Mesenchymal stem cell (in vitro differentiated cells and primary cell): ENCODE measurements at regions not wholly inside any gene's neighbourhood (a gene's known extent, or its start where the extent isn't known, plus 50 kb on each side); places are given as distances from the start of the nearest gene placed in this dataset.

Experiments used
- DNase-seq: peaks from one replicate; pipeline ENCODE4 v3.0.0-alpha.2; 2013
- H2AFZ ChIP-seq: one replicate; pipeline ENCODE4 v1.6.1; 2013; ENCODE audit warnings: low read depth, mild to moderate bottlenecking, control low read depth, inconsistent platforms, low read length, moderate library complexity
- H2AK5ac ChIP-seq: 2 replicates; pipeline ENCODE4 v1.6.1; 2013; ENCODE audit warnings: low read length, moderate library complexity, mild to moderate bottlenecking, inconsistent platforms; ENCODE audit not compliant: severe bottlenecking
- H2BK120ac ChIP-seq: one replicate; pipeline ENCODE4 v1.6.1; 2013; ENCODE audit warnings: low read depth, mild to moderate bottlenecking, inconsistent platforms, low read length, moderate library complexity
- H2BK12ac ChIP-seq, 2 experiments: one replicate each; pipeline ENCODE4 v1.6.1; 2013; ENCODE audit warnings: inconsistent platforms in 2 of 2, low read length in 2 of 2, mild to moderate bottlenecking in 2 of 2, moderate library complexity in 2 of 2, control low read depth in 1 of 2
- H2BK15ac ChIP-seq: one replicate; pipeline ENCODE4 v1.6.1; 2013; ENCODE audit warnings: mild to moderate bottlenecking, low read depth, inconsistent platforms; ENCODE audit not compliant: poor library complexity, severe bottlenecking
- H2BK5ac ChIP-seq: 2 replicates; pipeline ENCODE4 v1.6.1; 2013; ENCODE audit warnings: low read depth, mild to moderate bottlenecking, low read length, control low read depth, inconsistent platforms; ENCODE audit not compliant: poor library complexity, severe bottlenecking
- H3K14ac ChIP-seq, 2 experiments: one replicate each; pipeline ENCODE4 v1.6.1; 2013; ENCODE audit warnings: inconsistent platforms in 2 of 2, low read length in 2 of 2, control low read depth in 1 of 2, mild to moderate bottlenecking in 1 of 2, moderate library complexity in 1 of 2
- H3K18ac ChIP-seq, 2 experiments: one replicate each; pipeline ENCODE4 v1.6.1; 2013; ENCODE audit warnings: inconsistent platforms in 2 of 2, low read length in 2 of 2, control low read depth in 1 of 2, low read depth in 1 of 2, mild to moderate bottlenecking in 1 of 2
- H3K23ac ChIP-seq, 2 experiments: one replicate each; pipeline ENCODE4 v1.6.1; 2013; ENCODE audit warnings: inconsistent platforms in 2 of 2, low read length in 2 of 2, mild to moderate bottlenecking in 2 of 2, moderate library complexity in 2 of 2, control low read depth in 1 of 2
- H3K27ac ChIP-seq: 2 replicates; pipeline ENCODE4 v1.5.1; 2013; ENCODE audit warnings: mild to moderate bottlenecking, moderate library complexity, low read length, control low read depth, inconsistent platforms; ENCODE audit not compliant: poor library complexity, severe bottlenecking
- H3K27me3 ChIP-seq, 2 experiments: 2 replicates each; pipeline versions ENCODE4 v1.6.1 to v1.7.0; 2013; ENCODE audit warnings: low read length in 2 of 2, mild to moderate bottlenecking in 2 of 2, moderate library complexity in 2 of 2, control low read depth in 1 of 2, inconsistent platforms in 1 of 2; ENCODE audit not compliant: control insufficient read depth in 1 of 2, insufficient read depth in 1 of 2
- H3K36me3 ChIP-seq, 2 experiments: 2 replicates each; pipeline versions ENCODE4 v1.6.1 to v1.7.0; 2013; ENCODE audit warnings: low read length in 2 of 2, control low read depth in 1 of 2, inconsistent platforms in 1 of 2, low read depth in 1 of 2, mild to moderate bottlenecking in 1 of 2; ENCODE audit not compliant: insufficient read depth in 2 of 2, control insufficient read depth in 1 of 2
- H3K4ac ChIP-seq, 2 experiments: one replicate each; pipeline ENCODE4 v1.6.1; 2013; ENCODE audit warnings: inconsistent platforms in 2 of 2, low read length in 2 of 2, mild to moderate bottlenecking in 2 of 2, moderate library complexity in 2 of 2, control low read depth in 1 of 2, low read depth in 1 of 2
- H3K4me1 ChIP-seq: 2 replicates; pipeline ENCODE4 v1.6.1; 2013; ENCODE audit warnings: low read depth, low read length, control low read depth; ENCODE audit not compliant: control insufficient read depth, insufficient read depth
- H3K4me2 ChIP-seq: 2 replicates; pipeline ENCODE4 v1.6.1; 2013; ENCODE audit warnings: low read length, mild to moderate bottlenecking, inconsistent platforms; ENCODE audit not compliant: poor library complexity, severe bottlenecking
- H3K4me3 ChIP-seq, 2 experiments: 2 replicates each; pipeline versions ENCODE4 v1.5.1 to v1.7.0; 2013; ENCODE audit warnings: low read length in 2 of 2, mild to moderate bottlenecking in 2 of 2, control low read depth in 1 of 2, low read depth in 1 of 2; ENCODE audit not compliant: insufficient read depth in 1 of 2
- H3K79me1 ChIP-seq: replicated peaks from 2 replicates; pipeline ENCODE4 v1.6.1; 2013; ENCODE audit warnings: mild to moderate bottlenecking, control low read depth, low read length, inconsistent platforms; ENCODE audit not compliant: poor library complexity, severe bottlenecking
- H3K9ac ChIP-seq: 2 replicates; pipeline ENCODE4 v1.7.0; 2013; ENCODE audit warnings: mild to moderate bottlenecking, low read length, moderate library complexity
- H3K9me3 ChIP-seq: 2 replicates; pipeline ENCODE4 v1.7.0; 2013; ENCODE audit warnings: mild to moderate bottlenecking, low read length; ENCODE audit not compliant: control insufficient read depth
- H4K8ac ChIP-seq: one replicate; pipeline ENCODE4 v1.6.1; 2013; ENCODE audit warnings: inconsistent platforms, mild to moderate bottlenecking, low read length, moderate library complexity
- H4K91ac ChIP-seq: one replicate; pipeline ENCODE4 v1.6.1; 2013; ENCODE audit warnings: mild to moderate bottlenecking, low read length, inconsistent platforms
- WGBS: methylation state at CpG from one replicate; pipeline ENCODE4 v1.1.7; 2013; ENCODE audit warnings: mixed read lengths; 5-methylcytosine and 5-hydroxymethylcytosine counted together

GRCh38 chr13:111013196-111013595, 98.3 kb upstream of the ANKRD10 start:
- H4K8ac ChIP-seq, result no peak overlapping the region
- no peak overlapping the region for H3K4me2 ChIP-seq
- H3K23ac ChIP-seq, result no peak overlapping the region
- no peak overlapping the region for H3K9ac ChIP-seq
- no peak overlapping the region for H3K27ac ChIP-seq
- H4K91ac ChIP-seq, result no peak overlapping the region
- H3K4me1 ChIP-seq, result no peaks in the 10 kb centered on the region
- WGBS, result 78% methylated on average over 2 of the region's 3 CpGs
- no peak overlapping the region for H2BK12ac ChIP-seq
- no peak overlapping the region for H3K4me3 ChIP-seq
- H2AK5ac ChIP-seq, result no peak overlapping the region
- no peak overlapping the region for H3K14ac ChIP-seq
- DNase-seq, result no peak
- H3K27me3 ChIP-seq, result no peaks in the 10 kb centered on the region
- H3K18ac ChIP-seq, result no peak overlapping the region
- no peak overlapping the region for H2BK5ac ChIP-seq
- H2BK15ac ChIP-seq, result no peak overlapping the region
- no peak overlapping the region for H2AFZ ChIP-seq
- no peaks in the 10 kb centered on the region for H3K79me1 ChIP-seq
- H3K9me3 ChIP-seq, result no peaks in the 10 kb centered on the region
- H3K36me3 ChIP-seq, result no peaks in the 10 kb centered on the region
- H3K4ac ChIP-seq, result no peak overlapping the region
- no peak overlapping the region for H2BK120ac ChIP-seq

DNA sequence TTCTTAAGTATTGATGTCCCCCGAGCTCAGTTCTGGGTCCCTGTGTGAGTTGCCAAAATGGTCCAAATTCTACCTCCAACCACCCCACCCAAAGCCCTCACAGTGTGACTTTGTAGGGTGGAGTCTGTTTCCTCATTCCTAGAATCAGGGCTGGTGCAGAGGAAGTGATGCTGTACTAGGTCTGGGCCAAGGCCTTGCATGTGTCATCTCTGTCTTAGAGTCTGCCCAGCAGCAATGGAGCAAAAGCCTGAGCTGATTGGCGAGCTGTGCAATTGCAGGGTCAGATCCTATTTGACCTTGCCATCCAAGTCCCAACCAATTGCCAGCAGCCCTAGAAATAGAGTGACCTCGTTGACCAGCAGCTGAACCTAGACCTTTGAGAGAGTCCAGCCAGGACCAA, 97.0 kb upstream of the ANKRD10 start:
- H3K4me3 ChIP-seq, result no peak overlapping the region

DNA sequence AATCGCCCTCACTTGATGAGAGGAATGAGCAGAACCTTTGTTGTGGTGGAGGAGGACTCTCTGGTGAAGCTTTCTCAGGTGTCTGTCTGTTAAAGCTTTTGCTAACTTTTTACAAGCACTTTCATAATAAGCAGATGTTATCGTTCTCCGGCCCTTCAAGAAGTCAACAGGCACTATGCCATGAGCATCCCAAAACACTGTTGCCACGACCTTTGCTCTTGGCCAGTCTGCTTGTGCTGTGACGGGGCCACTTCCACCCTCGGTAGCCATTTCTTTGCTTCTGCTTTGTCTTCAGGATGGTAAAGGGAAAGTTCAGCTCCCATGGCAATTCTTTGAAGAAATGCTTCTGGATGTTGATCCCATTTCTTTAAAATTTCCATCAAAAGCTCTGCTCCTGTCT, 93.5 kb upstream of the ANKRD10 start:
- no peak overlapping the region for H4K91ac ChIP-seq
- no peak overlapping the region for H2AFZ ChIP-seq
- H4K8ac ChIP-seq, result no peak overlapping the region
- no peak overlapping the region for H2BK15ac ChIP-seq
- H3K36me3 ChIP-seq, result no peaks in the 10 kb centered on the region
- no peak overlapping the region for H2BK120ac ChIP-seq
- no peak overlapping the region for H2AK5ac ChIP-seq
- H3K79me1 ChIP-seq, result no peaks in the 10 kb centered on the region
- peaks cover 16% of the 10 kb centered on the region for H3K4me1 ChIP-seq
- H3K27me3 ChIP-seq, result no peaks in the 10 kb centered on the region
- DNase-seq, result no peak
- no peak overlapping the region for H2BK5ac ChIP-seq
- no peaks in the 10 kb centered on the region for H3K9me3 ChIP-seq
- no peak overlapping the region for H2BK12ac ChIP-seq
- no peak overlapping the region for H3K9ac ChIP-seq
- H3K14ac ChIP-seq, result no peak overlapping the region
- no peak overlapping the region for H3K4me3 ChIP-seq
- H3K4ac ChIP-seq, result no peak overlapping the region
- H3K23ac ChIP-seq, result no peak overlapping the region
- 80% methylated on average over 6 of the region's 6 CpGs for WGBS
- no peak overlapping the region for H3K18ac ChIP-seq
- H3K4me2 ChIP-seq, result no peak overlapping the region
- H3K27ac ChIP-seq, result no peak overlapping the region

More for the DNA sequence above, 97.0 kb upstream of the ANKRD10 start:
- H3K4ac ChIP-seq, result no peak overlapping the region
- H4K8ac ChIP-seq, result no peak overlapping the region
- 55% methylated on average over 3 of the region's 3 CpGs for WGBS
- no peak overlapping the region for H2AK5ac ChIP-seq
- H3K23ac ChIP-seq, result no peak overlapping the region
- no peak overlapping the region for H2BK5ac ChIP-seq
- H3K79me1 ChIP-seq, result no peaks in the 10 kb centered on the region
- H3K18ac ChIP-seq, result no peak overlapping the region
- no peak overlapping the region for H2BK15ac ChIP-seq
- H3K9ac ChIP-seq, result no peak overlapping the region
- H3K14ac ChIP-seq, result no peak overlapping the region
- DNase-seq, result no peak
- H3K36me3 ChIP-seq, result no peaks in the 10 kb centered on the region
- H3K27ac ChIP-seq, result no peak overlapping the region
- H3K4me1 ChIP-seq, result peaks cover 2% of the 10 kb centered on the region
- H3K9me3 ChIP-seq, result no peaks in the 10 kb centered on the region
- no peak overlapping the region for H3K4me2 ChIP-seq
- no peak overlapping the region for H2BK12ac ChIP-seq
- H3K27me3 ChIP-seq, result no peaks in the 10 kb centered on the region
- H4K91ac ChIP-seq, result no peak overlapping the region
- H2BK120ac ChIP-seq, result no peak overlapping the region
- no peak overlapping the region for H2AFZ ChIP-seq

DNA sequence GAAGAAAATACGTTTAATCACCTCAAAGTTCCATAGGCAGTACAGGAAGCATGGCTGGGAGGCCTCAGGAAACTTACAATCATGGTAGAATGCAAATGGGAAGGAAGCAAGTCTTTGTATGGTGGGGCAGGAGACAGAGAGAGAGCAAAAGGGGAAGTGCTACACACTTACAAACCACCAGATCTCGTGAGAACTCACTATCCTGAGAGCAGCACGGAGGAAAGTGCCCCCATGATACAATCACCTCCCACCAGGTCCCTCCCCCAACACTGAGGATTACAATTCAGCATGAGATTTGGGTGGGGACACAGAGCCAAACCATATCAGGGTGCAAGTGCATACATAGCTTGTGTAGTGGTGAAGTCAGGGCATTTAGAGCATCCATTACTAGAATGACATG, 92.3 kb upstream of the ANKRD10 start:
- Histone ChIP-seq H3K4me2 (no peak overlapping the region), H3K4me1 (peaks cover 16% of the 10 kb centered on the region), H3K36me3 (no peaks in the 10 kb centered on the region), H3K23ac (no peak overlapping the region), H3K79me1 (no peaks in the 10 kb centered on the region), H3K18ac (no peak overlapping the region), H4K91ac (no peak overlapping the region), H2BK15ac (no peak overlapping the region), H3K4ac (no peak overlapping the region), H3K9me3 (no peaks in the 10 kb centered on the region), H4K8ac (no peak overlapping the region), H2BK12ac (no peak overlapping the region), H2BK5ac (no peak overlapping the region), H2BK120ac (no peak overlapping the region), H3K27me3 (no peaks in the 10 kb centered on the region), H3K4me3 (peak overlapping the region in 1 of 2 experiments; percentile 63), H2AK5ac (peak overlapping the region; percentile 45), H3K27ac (peak overlapping the region; percentile 91), H3K9ac (peak overlapping the region; percentile 80), H3K14ac (no peak overlapping the region), H2AFZ (no peak overlapping the region)
- WGBS, result 95% methylated on average over 1 of the region's 3 CpGs
- DNase-seq, result no peak
